ENCODE measurements at regions not wholly inside any gene's neighbourhood (a gene's known extent, or its start where the extent isn't known, plus 50 kb on each side); places are given as distances from the start of the nearest gene placed in this dataset. TPM values are rescaled to one million over a fixed set of nuclear protein-coding genes. Genes with fewer than 3 reads are reported as not detected.

Small RNA genes in the stretch of these regions (microRNA-seq; reads per million reads assigned to microRNA genes)
- gene MIR4435-2: not detected
